Loucy (cell line): ENCODE measurements at regions not wholly inside any gene's neighbourhood (a gene's known extent, or its start where the extent isn't known, plus 50 kb on each side); places are given as distances from the start of the nearest gene placed in this dataset.

Experiments
- H2AFZ ChIP-seq: fragments of 200-600 bp; sonication (generic); 2 replicates; pipeline ENCODE4 v1.6.0; 2016; ENCODE audit warnings: antibody characterized with exemption, mild to moderate bottlenecking, low read length, moderate library complexity
- H3F3A ChIP-seq: fragments of 200-600 bp; 2 replicates; pipeline ENCODE4 v1.6.0; 2016; ENCODE audit warnings: antibody characterized with exemption, low read depth, mild to moderate bottlenecking
- H3K27me3 ChIP-seq: fragments of 200-600 bp; sonication (generic); 2 replicates; pipeline ENCODE4 v1.6.1; 2014; ENCODE audit warnings: low read length, mild to moderate bottlenecking; ENCODE audit not compliant: insufficient read depth, poor library complexity, severe bottlenecking
- H3K36me3 ChIP-seq: fragments of 200-600 bp; sonication (generic); 2 replicates; pipeline ENCODE4 v1.6.1; 2016; ENCODE audit warnings: low read length; ENCODE audit not compliant: insufficient read depth
- H3K4me1 ChIP-seq: fragments of 200-600 bp; sonication (generic); 2 replicates; pipeline ENCODE4 v1.5.1; 2014; ENCODE audit warnings: low read length, mild to moderate bottlenecking; ENCODE audit not compliant: insufficient read depth, poor library complexity, severe bottlenecking
- H3K4me2 ChIP-seq: fragments of 200-600 bp; sonication (generic); 2 replicates; pipeline ENCODE4 v1.6.0; 2014; ENCODE audit warnings: antibody characterized with exemption, low read length, low read depth, mild to moderate bottlenecking; ENCODE audit not compliant: poor library complexity, severe bottlenecking
- H3K4me3 ChIP-seq: fragments of 200-600 bp; sonication (generic); 2 replicates; pipeline ENCODE4 v1.5.1; 2014; ENCODE audit warnings: low read length, mild to moderate bottlenecking, mixed read lengths; ENCODE audit not compliant: poor library complexity, severe bottlenecking
- H3K79me2 ChIP-seq: fragments of 200-600 bp; sonication (generic); 2 replicates; pipeline ENCODE4 v1.6.1; 2014; ENCODE audit warnings: low read length; ENCODE audit not compliant: insufficient read depth
- H3K9ac ChIP-seq: fragments of 200-600 bp; sonication (generic); 2 replicates; pipeline ENCODE4 v1.6.0; 2014; ENCODE audit warnings: mild to moderate bottlenecking, low read depth, low read length, moderate library complexity; ENCODE audit not compliant: poor library complexity, severe bottlenecking
- H3K9me2 ChIP-seq: fragments of 200-600 bp; sonication (generic); replicated peaks from 2 replicates; pipeline ENCODE4 v1.6.1; 2016; ENCODE audit warnings: low read depth, low read length, mixed read lengths
- H3K9me3 ChIP-seq: fragments of 200-600 bp; sonication (generic); 2 replicates; pipeline ENCODE4 v1.6.1; 2014; ENCODE audit warnings: mild to moderate bottlenecking, antibody characterized with exemption, low read length, low read depth; ENCODE audit not compliant: insufficient read depth
- H4K20me1 ChIP-seq: fragments of 200-600 bp; sonication (generic); 2 replicates; pipeline ENCODE4 v1.6.0; 2014; ENCODE audit warnings: antibody characterized with exemption, low read length, mild to moderate bottlenecking; ENCODE audit not compliant: insufficient read depth, poor library complexity, severe bottlenecking
- CTCF ChIP-seq: fragments of 200-600 bp; sonication (generic); conservative IDR thresholded peaks from 2 replicates; pipeline ENCODE4 v1.5.1; 2014; ENCODE audit warnings: mild to moderate bottlenecking, antibody characterized with exemption, low read length
- EZH2phosphoT487 ChIP-seq: fragments of 200-600 bp; IDR thresholded peaks from 2 replicates; pipeline ENCODE4 v1.6.1; 2018; ENCODE audit warnings: antibody characterized with exemption, mild to moderate bottlenecking, moderate library complexity, borderline replicate concordance

DNA sequence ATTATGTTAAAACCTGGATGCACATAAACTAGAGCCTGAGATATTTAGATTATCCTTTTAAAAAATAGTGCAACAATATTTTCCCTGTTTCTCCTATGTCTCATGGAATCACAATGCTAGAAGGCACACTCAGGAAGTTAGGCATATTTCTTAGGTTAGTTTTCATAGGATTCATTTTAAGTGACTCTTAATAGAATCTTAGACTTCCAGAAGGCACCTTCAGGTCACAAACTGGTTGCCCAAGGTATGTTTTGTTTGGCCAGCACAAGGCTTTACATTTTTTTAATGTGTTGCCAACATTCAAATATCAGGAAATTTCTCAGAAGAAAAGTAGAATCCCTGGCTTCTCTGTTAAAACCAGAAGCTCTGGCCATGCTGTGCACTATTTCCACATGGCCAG lies 129.3 kb downstream of the LNPK start:
- no peaks in the 10 kb centered on the region for H3K9me2 ChIP-seq
- no peak overlapping the region for H2AFZ ChIP-seq
- no peaks in the 10 kb centered on the region for H3F3A ChIP-seq
- no peaks in the 10 kb centered on the region for H3K36me3 ChIP-seq
- TF ChIP-seq EZH2phosphoT487 (no peak), CTCF (no peak)
- H3K9ac ChIP-seq: no peak overlapping the region
- H3K4me1 ChIP-seq: no peaks in the 10 kb centered on the region
- H3K4me3 ChIP-seq: no peak overlapping the region
- no peaks in the 10 kb centered on the region for H3K9me3 ChIP-seq
- H3K79me2 ChIP-seq: no peaks in the 10 kb centered on the region
- no peaks in the 10 kb centered on the region for H3K27me3 ChIP-seq
- H4K20me1 ChIP-seq: no peaks in the 10 kb centered on the region
- H3K4me2 ChIP-seq: no peak overlapping the region

DNA sequence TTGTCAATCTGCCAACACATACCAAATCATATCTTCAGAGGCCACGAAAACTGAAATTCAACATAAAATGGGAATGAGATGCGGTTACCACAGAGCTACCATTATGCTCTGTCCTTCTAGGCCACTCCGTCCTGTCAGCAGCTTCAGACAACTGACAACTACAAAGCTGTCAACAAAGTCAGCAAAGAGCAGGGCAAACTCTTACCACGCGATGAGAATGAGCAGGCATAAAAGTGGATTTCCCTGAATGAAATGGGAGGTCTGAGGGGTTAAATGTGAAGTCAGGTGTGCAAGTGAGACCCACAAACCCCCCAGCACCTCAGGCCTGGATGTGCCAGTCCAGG lies 130.1 kb downstream of the LNPK start:
- Histone ChIP-seq H3K9ac (no peak overlapping the region), H3K9me2 (no peaks in the 10 kb centered on the region), H3K79me2 (no peaks in the 10 kb centered on the region), H4K20me1 (no peaks in the 10 kb centered on the region), H3K4me3 (no peak overlapping the region), H3K27me3 (no peaks in the 10 kb centered on the region), H3K4me2 (no peak overlapping the region), H3K36me3 (no peaks in the 10 kb centered on the region), H3K4me1 (no peaks in the 10 kb centered on the region), H3K9me3 (no peaks in the 10 kb centered on the region), H3F3A (no peaks in the 10 kb centered on the region), H2AFZ (no peak overlapping the region)
- no peak for TF ChIP-seq EZH2phosphoT487
- no peak for TF ChIP-seq CTCF

DNA sequence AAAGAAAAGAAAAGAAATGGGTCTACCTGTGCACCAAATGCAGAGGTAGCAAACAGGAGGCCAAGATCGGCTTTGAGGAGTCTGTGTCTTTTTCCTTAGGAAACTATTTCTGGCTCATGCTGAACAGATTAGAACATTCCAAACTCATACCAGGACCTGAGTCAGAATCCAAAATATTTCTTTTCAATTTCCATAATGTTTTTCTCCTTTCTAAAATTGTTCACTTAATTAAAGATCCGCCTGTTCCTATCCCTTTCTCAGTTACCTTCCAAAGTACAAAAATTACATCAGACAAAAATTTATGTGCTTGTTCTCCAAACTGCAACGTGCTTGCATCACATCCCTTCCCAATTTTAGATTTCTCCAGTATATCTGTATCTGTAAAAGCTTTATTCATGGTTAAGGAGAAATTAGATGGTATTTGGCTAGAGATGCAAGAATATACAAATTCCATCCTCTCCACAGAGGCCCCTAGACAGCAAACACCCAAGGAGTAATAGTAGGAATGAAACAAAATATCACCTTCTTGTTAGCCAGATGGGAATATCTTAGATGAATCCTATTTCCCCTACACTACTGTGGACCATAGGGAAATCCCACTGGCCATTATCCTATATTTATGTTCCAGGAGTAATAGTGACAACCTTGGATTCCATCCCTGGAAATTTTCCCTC lies 130.6 kb downstream of the LNPK start:
- TF ChIP-seq EZH2phosphoT487 (no peak), CTCF (no peak)

More for the DNA sequence above, 130.6 kb downstream of the LNPK start:
- H3K4me2 ChIP-seq: no peak overlapping the region
- no peaks in the 10 kb centered on the region for H3K9me3 ChIP-seq
- no peak overlapping the region for H2AFZ ChIP-seq
- H3K4me3 ChIP-seq: no peak overlapping the region
- H3K36me3 ChIP-seq: no peaks in the 10 kb centered on the region
- H3F3A ChIP-seq: no peaks in the 10 kb centered on the region
- no peaks in the 10 kb centered on the region for H3K4me1 ChIP-seq
- H3K9me2 ChIP-seq: no peaks in the 10 kb centered on the region
- H3K9ac ChIP-seq: no peak overlapping the region
- H3K27me3 ChIP-seq: no peaks in the 10 kb centered on the region
- no peaks in the 10 kb centered on the region for H4K20me1 ChIP-seq
- H3K79me2 ChIP-seq: no peaks in the 10 kb centered on the region
